Esophagus squamous epithelium (tissue), 5 donors: ENCODE measurements at regions not wholly inside any gene's neighbourhood (a gene's known extent, or its start where the extent isn't known, plus 50 kb on each side); places are given as distances from the start of the nearest gene placed in this dataset.

Experiments used
- DNase-seq: peaks from one replicate; lab custom pipeline; 2025; lab: John Stamatoyannopoulos, UW
- H3K27ac ChIP-seq, 4 donors: fragments of 200-600 bp; sonication (generic); one replicate each; pipeline ENCODE4 v1.5.1; 2016 to 2019; ENCODE audit warnings: mild to moderate bottlenecking in 1 of 4
- H3K27me3 ChIP-seq, 4 donors: fragments of 200-600 bp; sonication (generic); 1 replicate in 3 of 4; 2 replicates in 1 of 4; pipeline versions ENCODE4 v1.5.1 to v1.6.0; 2017 to 2021; ENCODE audit warnings: antibody characterized with exemption in 1 of 4
- H3K36me3 ChIP-seq, 3 donors: fragments of 200-600 bp; sonication (generic); one replicate each; pipeline ENCODE4 v1.5.1; 2016 to 2019
- H3K4me1 ChIP-seq, 3 donors: fragments of 200-600 bp; sonication (generic); one replicate each; pipeline ENCODE4 v1.5.1; 2017 to 2019
- H3K4me3 ChIP-seq, 4 donors: fragments of 200-600 bp; sonication (generic); 1 replicate in 3 of 4; 2 replicates in 1 of 4; pipeline ENCODE4 v1.5.1; 2016 to 2019; ENCODE audit warnings: mild to moderate bottlenecking in 2 of 4, moderate library complexity in 1 of 4
- H3K9me3 ChIP-seq, 3 donors: fragments of 200-600 bp; sonication (generic); one replicate each; pipeline ENCODE4 v1.5.1; 2016 to 2019
- CTCF ChIP-seq, 6 experiments: fragments of 450-650 bp in 4 of 6; fragments of 200-600 bp in 2 of 6; sonication (generic) in 2 of 6; IDR thresholded peaks; one replicate each; pipeline ENCODE4 v1.5.1; 2016 to 2019; ENCODE audit warnings: antibody characterized with exemption in 6 of 6, mild to moderate bottlenecking in 4 of 6, moderate library complexity in 4 of 6
- POLR2A ChIP-seq, 4 donors: fragments of 450-650 bp; IDR thresholded peaks; one replicate each; pipeline ENCODE4 v1.6.1; 2017; ENCODE audit warnings: antibody characterized with exemption in 4 of 4, mild to moderate bottlenecking in 4 of 4, moderate library complexity in 3 of 4
- WGBS, 2 donors: methylation state at CpG; one replicate each; pipeline ENCODE4 v1.1.5; 2018; 5-methylcytosine and 5-hydroxymethylcytosine counted together
- intact Hi-C: fragments of 100-400 bp; cut with DNase I; formaldehyde crosslinking; loops from one replicate; pipeline ENCODE4 v1.15.0; 2022
- donor health status: DM: yes; HTN: yes; CAD: no.

GRCh38 chr13:82674546-82674945 lies 1207.7 kb downstream of the SLITRK1 start:
- Histone ChIP-seq H3K9me3 (no peaks in the 10 kb centered on the region), H3K36me3 (no peaks in the 10 kb centered on the region), H3K4me1 (no peaks in the 10 kb centered on the region), H3K27ac (no peak overlapping the region), H3K27me3 (no peaks in the 10 kb centered on the region), H3K4me3 (no peak overlapping the region)
- intact Hi-C loops, result no loop called here
- no peak for DNase-seq
- WGBS, 2 donors, result 44 to 60% methylated on average over 1 of the region's 1 CpG
- TF ChIP-seq CTCF (IDR thresholded peaks at IDR 0.05) (no peak), POLR2A (IDR thresholded peaks at IDR 0.05) (no peak)

- Histone ChIP-seq H3K27me3 (no peaks in the 10 kb centered on the region), H3K4me1 (no peaks in the 10 kb centered on the region), H3K27ac (no peak overlapping the region), H3K9me3 (no peaks in the 10 kb centered on the region), H3K4me3 (no peak overlapping the region), H3K36me3 (no peaks in the 10 kb centered on the region)
- TF ChIP-seq POLR2A (IDR thresholded peaks at IDR 0.05), result no peak
- TF ChIP-seq CTCF (IDR thresholded peaks at IDR 0.05), result no peak
- intact Hi-C loops, result no loop called here
- 78 to 79% methylated on average over 2 of the region's 2 CpGs for WGBS, 2 donors
- no peak for DNase-seq
Measured at GRCh38 chr13:82672248-82672647, 1210.0 kb downstream of the SLITRK1 start.

GRCh38 chr13:82664183-82664582 lies 1218.1 kb downstream of the SLITRK1 start:
- H3K4me1 ChIP-seq, result no peaks in the 10 kb centered on the region
- intact Hi-C loops, result no loop called here
- H3K36me3 ChIP-seq, result no peaks in the 10 kb centered on the region
- H3K27me3 ChIP-seq, result no peaks in the 10 kb centered on the region
- no peak for DNase-seq
- WGBS, 2 donors, result 68 to 70% methylated on average over 1 of the region's 1 CpG
- H3K9me3 ChIP-seq, result no peaks in the 10 kb centered on the region
- no peak for TF ChIP-seq CTCF (IDR thresholded peaks at IDR 0.05)
- no peak for TF ChIP-seq POLR2A (IDR thresholded peaks at IDR 0.05)
- H3K4me3 ChIP-seq, result no peak overlapping the region
- no peak overlapping the region for H3K27ac ChIP-seq

- no peak for TF ChIP-seq CTCF (IDR thresholded peaks at IDR 0.05)
- no peak for TF ChIP-seq POLR2A (IDR thresholded peaks at IDR 0.05)
- WGBS, 2 donors, result 73 to 84% methylated on average over 4 of the region's 4 CpGs
- no peak for DNase-seq
- Histone ChIP-seq H3K9me3 (no peaks in the 10 kb centered on the region), H3K27ac (no peak overlapping the region), H3K4me1 (no peaks in the 10 kb centered on the region), H3K36me3 (no peaks in the 10 kb centered on the region), H3K4me3 (no peak overlapping the region), H3K27me3 (no peaks in the 10 kb centered on the region)
- intact Hi-C loops, result no loop called here
Measured at GRCh38 chr13:82661126-82661525, 1221.1 kb downstream of the SLITRK1 start.

GRCh38 chr13:82658811-82659210 lies 1223.5 kb downstream of the SLITRK1 start:
- 5 to 46% methylated on average over 1 of the region's 1 CpG for WGBS, 2 donors
- intact Hi-C loops, result no loop called here
- H3K4me1 ChIP-seq, result no peaks in the 10 kb centered on the region
- TF ChIP-seq CTCF (IDR thresholded peaks at IDR 0.05) (no peak), POLR2A (IDR thresholded peaks at IDR 0.05) (no peak)
- no peaks in the 10 kb centered on the region for H3K27me3 ChIP-seq
- H3K36me3 ChIP-seq, result no peaks in the 10 kb centered on the region
- H3K9me3 ChIP-seq, result no peaks in the 10 kb centered on the region
- no peak overlapping the region for H3K27ac ChIP-seq
- no peak overlapping the region for H3K4me3 ChIP-seq
- DNase-seq, result no peak
